HEK293T (cell line): ENCODE measurements at regions not wholly inside any gene's neighbourhood (a gene's known extent, or its start where the extent isn't known, plus 50 kb on each side); places are given as distances from the start of the nearest gene placed in this dataset.

Source experiments
- CTCF ChIA-PET: fragments of 350-600 bp; formaldehyde crosslinking; extraction: SDS; loops from one replicate; lab custom pipeline; 2021; ENCODE audit warnings: antibody characterized with exemption, inconsistent platforms; lab: Yijun Ruan, JAX
- POLR2A ChIA-PET: fragments of 350-600 bp; formaldehyde crosslinking; extraction: SDS; loops from one replicate; lab custom pipeline; 2020; ENCODE audit warnings: antibody characterized with exemption, inconsistent platforms; lab: Yijun Ruan, JAX
- DNase-seq: peaks from one replicate; pipeline ENCODE4 v3.0.0; 2012; ENCODE audit warnings: mixed read lengths; ENCODE audit errors: extremely low spot score
- ARNT ChIP-seq: fragments of 450-650 bp; IDR thresholded peaks from 2 replicates; pipeline ENCODE4 v1.6.1; 2017; ENCODE audit warnings: mild to moderate bottlenecking
- BHLHE40 ChIP-seq: fragments of 450-650 bp; IDR thresholded peaks from 2 replicates; pipeline ENCODE4 v1.6.1; 2016; ENCODE audit warnings: mild to moderate bottlenecking, moderate library complexity, borderline replicate concordance
- CTBP1 ChIP-seq: fragments of 450-650 bp; IDR thresholded peaks from 2 replicates; pipeline ENCODE4 v1.6.1; 2016; ENCODE audit warnings: borderline replicate concordance
- ELF4 ChIP-seq: fragments of 450-650 bp; IDR thresholded peaks from 2 replicates; pipeline ENCODE4 v1.6.1; 2017; ENCODE audit warnings: antibody characterized with exemption
- FOXA1 ChIP-seq: fragments of 450-650 bp; IDR thresholded peaks from 2 replicates; pipeline ENCODE4 v1.6.1; 2016; ENCODE audit warnings: mild to moderate bottlenecking
- FOXK2 ChIP-seq: fragments of 450-650 bp; IDR thresholded peaks from 2 replicates; pipeline ENCODE4 v1.6.1; 2016; ENCODE audit warnings: mild to moderate bottlenecking
- FOXM1 ChIP-seq: fragments of 450-650 bp; IDR thresholded peaks from 2 replicates; pipeline ENCODE4 v1.6.1; 2017; ENCODE audit warnings: mild to moderate bottlenecking, borderline replicate concordance
- HDGF ChIP-seq: fragments of 450-650 bp; IDR thresholded peaks from 2 replicates; pipeline ENCODE4 v1.6.1; 2017; ENCODE audit warnings: antibody characterized with exemption, borderline replicate concordance
- L3MBTL2 ChIP-seq: fragments of 450-650 bp; conservative IDR thresholded peaks from 2 replicates; pipeline ENCODE4 v1.6.1; 2016; ENCODE audit warnings: mild to moderate bottlenecking
- LEF1 ChIP-seq: fragments of 450-650 bp; IDR thresholded peaks from 2 replicates; pipeline ENCODE4 v1.6.1; 2017; ENCODE audit warnings: mild to moderate bottlenecking, borderline replicate concordance
- NFRKB ChIP-seq: fragments of 450-650 bp; IDR thresholded peaks from 2 replicates; pipeline ENCODE4 v1.6.1; 2016; ENCODE audit warnings: mild to moderate bottlenecking, moderate library complexity
- PKNOX1 ChIP-seq: fragments of 450-650 bp; IDR thresholded peaks from 2 replicates; pipeline ENCODE4 v1.6.1; 2016
- SP1 ChIP-seq: fragments of 450-650 bp; IDR thresholded peaks from 2 replicates; pipeline ENCODE4 v1.6.1; 2017
- SUZ12 ChIP-seq: fragments of 450-650 bp; IDR thresholded peaks from 2 replicates; pipeline ENCODE4 v1.6.1; 2016; ENCODE audit warnings: mild to moderate bottlenecking
- TARDBP ChIP-seq: fragments of 450-650 bp; IDR thresholded peaks from 2 replicates; pipeline ENCODE4 v1.6.1; 2016
- ZNF384 ChIP-seq: fragments of 450-650 bp; IDR thresholded peaks from 2 replicates; pipeline ENCODE4 v1.6.1; 2016

- no peak for DNase-seq
- POLR2A ChIA-PET, result no interaction called here
- CTCF ChIA-PET, result no interaction called here
- TF ChIP-seq SUZ12 (no peak), ZNF384 (no peak), L3MBTL2 (no peak), FOXK2 (no peak), SP1 (no peak), PKNOX1 (no peak), ARNT (no peak), NFRKB (no peak), FOXA1 (no peak), CTBP1 (no peak), HDGF (no peak), ELF4 (no peak), TARDBP (no peak), LEF1 (no peak), BHLHE40 (no peak), FOXM1 (no peak)
Measured at GRCh38 chr10:3723766-3724165, 61.2 kb downstream of the KLF6 start.

DNA sequence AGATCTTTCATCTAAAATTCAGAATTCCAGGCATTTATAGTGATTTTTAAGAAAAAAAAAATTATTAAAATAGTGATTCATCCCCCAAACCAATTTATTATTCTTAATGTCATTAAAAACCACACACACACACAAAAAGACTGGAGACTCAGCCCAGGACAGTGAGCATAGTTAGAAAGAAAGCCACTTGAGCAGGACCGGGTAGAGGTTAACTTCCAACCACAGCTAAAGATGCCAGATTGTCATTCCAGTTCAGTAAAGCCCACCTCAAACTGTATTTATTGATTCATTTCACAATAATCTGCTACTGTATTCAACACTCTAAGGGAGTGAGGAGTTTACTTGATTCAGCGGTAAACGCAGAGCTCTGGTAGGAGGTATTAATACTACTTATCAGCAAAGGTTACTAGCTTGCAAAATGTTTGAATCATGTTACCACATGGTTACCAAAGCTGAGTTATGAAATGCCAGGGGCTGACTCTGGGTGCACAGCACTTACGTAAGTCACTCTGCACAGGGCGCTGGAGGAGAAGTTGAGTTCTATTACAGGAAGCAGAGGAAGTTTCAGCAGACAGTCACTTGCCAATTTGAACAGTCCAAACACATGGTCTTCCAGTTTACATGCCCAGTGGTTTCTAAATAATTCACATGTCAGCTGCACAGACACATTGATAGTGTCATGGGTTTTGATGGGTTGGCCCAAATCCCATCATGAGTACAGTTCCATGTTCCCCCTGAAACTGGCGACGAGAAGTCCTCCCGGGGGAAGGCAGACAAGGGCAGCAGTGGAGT lies 64.6 kb downstream of the KLF6 start:
- CTCF ChIA-PET, result interaction anchor here (0.6 kb wide), 1 partner anchor 57 kb away, joined by 9 read pairs; no protein-coding TSS in a partner anchor
- POLR2A ChIA-PET, result no interaction called here
- no peak for TF ChIP-seq FOXK2
- no peak for DNase-seq

- TF ChIP-seq CTBP1 (no peak), HDGF (no peak), ELF4 (no peak)
- DNase-seq, result no peak
- ChIA-PET CTCF (no interaction called here), POLR2A (no interaction called here)
Measured at GRCh38 chr10:3719024-3719843, 65.8 kb downstream of the KLF6 start.

DNA sequence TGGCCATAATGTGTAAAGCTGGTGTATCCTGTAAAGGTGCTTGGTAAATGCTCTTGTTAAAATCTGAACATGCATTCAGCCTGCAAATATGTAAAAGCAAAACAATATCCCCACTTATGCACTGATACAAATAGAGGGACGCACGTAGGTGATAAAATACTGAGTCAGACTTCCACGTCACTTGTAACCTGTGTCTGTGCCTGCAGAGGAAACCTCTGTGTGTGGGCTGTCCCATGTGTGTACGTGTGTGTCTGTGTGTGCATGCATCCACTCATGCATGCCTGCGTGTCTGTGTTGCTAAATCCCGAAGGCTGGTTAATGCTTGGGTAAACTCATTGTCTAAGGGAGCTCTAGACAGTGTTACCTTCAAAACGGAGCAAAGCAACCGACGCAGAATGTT lies 68.9 kb downstream of the KLF6 start:
- DNase-seq, result no peak
- POLR2A ChIA-PET, result no interaction called here
- TF ChIP-seq FOXK2 (no peak), CTBP1 (no peak), ELF4 (no peak), NFRKB (no peak), ZNF384 (no peak), BHLHE40 (no peak), SP1 (no peak), PKNOX1 (no peak)
- CTCF ChIA-PET, result no interaction called here

DNA sequence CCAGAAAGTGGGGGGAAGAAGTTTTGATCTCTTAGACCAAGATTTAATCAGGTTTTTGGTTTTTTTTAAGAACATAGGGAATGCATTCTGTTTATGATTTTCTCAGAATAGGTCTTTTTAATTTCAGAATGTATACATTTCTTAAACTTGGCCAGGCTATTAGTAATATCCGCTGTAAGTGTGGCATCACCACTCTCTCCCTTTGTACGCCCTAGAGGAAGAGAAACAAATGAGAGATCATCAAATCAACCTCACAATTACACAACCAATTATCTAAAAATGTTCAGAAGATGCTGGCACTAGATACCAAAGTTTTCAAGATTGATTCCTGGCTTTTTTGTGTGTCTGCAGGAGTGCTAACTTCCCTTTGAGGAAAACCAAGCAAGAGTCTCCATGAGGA lies 70.0 kb downstream of the KLF6 start:
- POLR2A ChIA-PET, result no interaction called here
- TF ChIP-seq LEF1 (no peak), FOXM1 (no peak), CTBP1 (no peak), SP1 (no peak), L3MBTL2 (no peak), ZNF384 (no peak), HDGF (no peak), BHLHE40 (no peak), FOXK2 (no peak), ELF4 (no peak), SUZ12 (no peak), TARDBP (no peak), FOXA1 (no peak), PKNOX1 (no peak), ARNT (no peak)
- CTCF ChIA-PET, result interaction anchor here (0.7 kb wide), 1 partner anchor 15 kb away, joined by 3 read pairs; no protein-coding TSS in a partner anchor

GRCh38 chr10:3714531-3714930 lies 70.5 kb downstream of the KLF6 start:
- DNase-seq, result no peak
- TF ChIP-seq NFRKB (no peak), ZNF384 (no peak), FOXA1 (no peak), BHLHE40 (no peak), FOXK2 (no peak), L3MBTL2 (no peak), ELF4 (no peak), ARNT (no peak), LEF1 (no peak), SUZ12 (no peak), FOXM1 (no peak)
- CTCF ChIA-PET, result interaction anchor here (0.7 kb wide), 1 partner anchor 15 kb away, joined by 3 read pairs; no protein-coding TSS in a partner anchor
- POLR2A ChIA-PET, result no interaction called here

More for the DNA sequence above, 70.0 kb downstream of the KLF6 start:
- DNase-seq, result no peak
